B cell (primary cell): ENCODE measurements at regions not wholly inside any gene's neighbourhood (a gene's known extent, or its start where the extent isn't known, plus 50 kb on each side); places are given as distances from the start of the nearest gene placed in this dataset.

ENCODE experiments used
- CTCF ChIP-seq: fragments of 200-600 bp; IDR thresholded peaks from one replicate; pipeline ENCODE4 v1.8.0; 2022; ENCODE audit warnings: antibody characterized with exemption, mild to moderate bottlenecking
- EZH2 ChIP-seq: IDR thresholded peaks from 2 replicates; pipeline ENCODE4 v1.6.1; 2012; ENCODE audit warnings: borderline replicate concordance, low read depth, mild to moderate bottlenecking, moderate library complexity, low read length; ENCODE audit not compliant: insufficient read depth, poor library complexity, severe bottlenecking

GRCh38 chr9:80204054-80204453 is 632.3 kb downstream of the TLE4 start:
- TF ChIP-seq CTCF (no peak), EZH2 (no peak)
